Breast epithelium (tissue), 4 donors: ENCODE measurements at regions not wholly inside any gene's neighbourhood (a gene's known extent, or its start where the extent isn't known, plus 50 kb on each side); places are given as distances from the start of the nearest gene placed in this dataset.

Experiments used
- DNase-seq, 2 donors: peaks; one replicate each; pipeline ENCODE4 v3.0.0-alpha.2; 2019; ENCODE audit warnings: low spot score in 2 of 2
- H3K27ac ChIP-seq, 2 donors: fragments of 200-600 bp; sonication (generic) in 1 of 2; one replicate each; pipeline ENCODE4 v1.5.1; 2016 to 2019; ENCODE audit warnings: mild to moderate bottlenecking in 1 of 2
- H3K27me3 ChIP-seq, 2 donors: fragments of 200-600 bp; sonication (generic) in 1 of 2; one replicate each; pipeline versions ENCODE4 v1.5.1 to v1.6.0; 2017 to 2019; ENCODE audit warnings: control low read depth in 1 of 2, mild to moderate bottlenecking in 1 of 2
- H3K36me3 ChIP-seq: fragments of 200-600 bp; one replicate; pipeline ENCODE4 v1.5.1; 2019
- H3K4me1 ChIP-seq, 2 donors: fragments of 200-600 bp; sonication (generic); one replicate each; pipeline ENCODE4 v1.5.1; 2016 to 2019; ENCODE audit warnings: control low read depth in 1 of 2
- H3K4me3 ChIP-seq, 3 donors: fragments of 200-600 bp; sonication (generic); 1 replicate in 2 of 3; 2 replicates in 1 of 3; pipeline ENCODE4 v1.5.1; 2016 to 2019; ENCODE audit warnings: mild to moderate bottlenecking in 3 of 3, moderate library complexity in 2 of 3
- H3K9me3 ChIP-seq, 2 donors: fragments of 200-600 bp; sonication (generic) in 1 of 2; one replicate each; pipeline ENCODE4 v1.5.1; 2016 to 2019; ENCODE audit warnings: control low read depth in 1 of 2
- CTCF ChIP-seq, 3 donors: fragments of 450-650 bp; IDR thresholded peaks; one replicate each; pipeline ENCODE4 v1.5.1; 2016 to 2017; ENCODE audit warnings: antibody characterized with exemption in 3 of 3, mild to moderate bottlenecking in 3 of 3, moderate library complexity in 3 of 3
- POLR2A ChIP-seq: fragments of 450-650 bp; IDR thresholded peaks from one replicate; pipeline ENCODE4 v1.6.1; 2016; ENCODE audit warnings: antibody characterized with exemption, mild to moderate bottlenecking, moderate library complexity
- POLR2AphosphoS5 ChIP-seq, 3 donors: sonication (generic); formaldehyde crosslinking; IDR thresholded peaks; one replicate each; pipeline ENCODE4 v1.6.1; 2017; ENCODE audit warnings: antibody characterized with exemption in 3 of 3
- intact Hi-C: fragments of 100-400 bp; cut with DNase I; formaldehyde crosslinking; loops from one replicate; pipeline ENCODE4 v1.15.1; 2023; ENCODE audit warnings: low total_unique reads

- TF ChIP-seq CTCF (IDR thresholded peaks at IDR 0.05), result no peak
- no peak for TF ChIP-seq POLR2A
- TF ChIP-seq POLR2AphosphoS5 (IDR thresholded peaks at IDR 0.05), result no peak
- Histone ChIP-seq H3K4me1 (no peaks in the 10 kb centered on the region), H3K4me3 (no peak overlapping the region), H3K9me3 (peaks cover 0 to 5% of the 10 kb centered on the region in 2 donors), H3K27me3 (no peaks in the 10 kb centered on the region), H3K27ac (no peak overlapping the region), H3K36me3 (no peaks in the 10 kb centered on the region)
- intact Hi-C loops, result no loop called here
- no peak for DNase-seq
These were observed 287.7 kb downstream of the DSC3 start for GRCh38 chr18:30754846-30755245.

- peaks cover 0 to 5% of the 10 kb centered on the region in 2 donors for H3K9me3 ChIP-seq
- intact Hi-C loops, result no loop called here
- DNase-seq, result no peak
- no peaks in the 10 kb centered on the region for H3K27me3 ChIP-seq
- TF ChIP-seq CTCF (IDR thresholded peaks at IDR 0.05) (no peak), POLR2A (no peak), POLR2AphosphoS5 (IDR thresholded peaks at IDR 0.05) (no peak)
- no peak overlapping the region for H3K4me3 ChIP-seq
- H3K27ac ChIP-seq, result no peak overlapping the region
- H3K4me1 ChIP-seq, result no peaks in the 10 kb centered on the region
- H3K36me3 ChIP-seq, result no peaks in the 10 kb centered on the region
These were observed 294.0 kb downstream of the DSC3 start for GRCh38 chr18:30748541-30748940.

- intact Hi-C loops, result no loop called here
- Histone ChIP-seq H3K4me3 (no peak overlapping the region), H3K36me3 (no peaks in the 10 kb centered on the region), H3K4me1 (no peaks in the 10 kb centered on the region), H3K27me3 (no peaks in the 10 kb centered on the region), H3K27ac (no peak overlapping the region), H3K9me3 (no peaks in the 10 kb centered on the region)
- TF ChIP-seq POLR2AphosphoS5 (IDR thresholded peaks at IDR 0.05) (no peak), POLR2A (no peak), CTCF (IDR thresholded peaks at IDR 0.05) (no peak)
- no peak for DNase-seq
These were observed 296.3 kb downstream of the DSC3 start for GRCh38 chr18:30746224-30746623.

GRCh38 chr18:30743033-30743432 lies 299.5 kb downstream of the DSC3 start:
- Histone ChIP-seq H3K36me3 (no peaks in the 10 kb centered on the region), H3K27me3 (no peaks in the 10 kb centered on the region), H3K27ac (no peak overlapping the region), H3K9me3 (no peaks in the 10 kb centered on the region), H3K4me1 (no peaks in the 10 kb centered on the region), H3K4me3 (no peak overlapping the region)
- TF ChIP-seq POLR2A, result no peak
- TF ChIP-seq CTCF (IDR thresholded peaks at IDR 0.05), result no peak
- TF ChIP-seq POLR2AphosphoS5 (IDR thresholded peaks at IDR 0.05), result no peak
- intact Hi-C loops, result no loop called here
- DNase-seq, result no peak

- Histone ChIP-seq H3K4me1 (no peaks in the 10 kb centered on the region), H3K27ac (no peak overlapping the region), H3K27me3 (no peaks in the 10 kb centered on the region), H3K36me3 (no peaks in the 10 kb centered on the region), H3K9me3 (peaks cover 5 to 32% of the 10 kb centered on the region in 2 donors), H3K4me3 (no peak overlapping the region)
- no peak for DNase-seq
- intact Hi-C loops, result no loop called here
- TF ChIP-seq POLR2AphosphoS5 (IDR thresholded peaks at IDR 0.05), result no peak
- TF ChIP-seq POLR2A, result no peak
- no peak for TF ChIP-seq CTCF (IDR thresholded peaks at IDR 0.05)
These were observed 311.6 kb downstream of the DSC3 start for GRCh38 chr18:30730915-30731314.
